Thyroid gland (tissue), 4 donors: ENCODE measurements at regions not wholly inside any gene's neighbourhood (a gene's known extent, or its start where the extent isn't known, plus 50 kb on each side); places are given as distances from the start of the nearest gene placed in this dataset.

Experiments
- DNase-seq, 2 donors: peaks; one replicate each; pipeline ENCODE4 v3.0.0-alpha.2; 2019
- H3K27ac ChIP-seq, 3 donors: fragments of 200-600 bp; sonication (generic); 1 replicate in 2 of 3; 2 replicates in 1 of 3; pipeline ENCODE4 v1.5.1; 2016 to 2019; ENCODE audit warnings: mild to moderate bottlenecking in 1 of 3, moderate library complexity in 1 of 3
- H3K27me3 ChIP-seq: fragments of 200-600 bp; sonication (generic); one replicate; pipeline ENCODE4 v1.5.1; 2019
- H3K36me3 ChIP-seq, 2 donors: fragments of 200-600 bp; sonication (generic); one replicate each; pipeline ENCODE4 v1.5.1; 2016 to 2019
- H3K4me1 ChIP-seq, 2 donors: fragments of 200-600 bp; sonication (generic); one replicate each; pipeline ENCODE4 v1.5.1; 2017 to 2019
- H3K4me3 ChIP-seq, 3 donors: fragments of 200-600 bp; sonication (generic); replicated peaks in 1 of 3; 1 replicate in 2 of 3; 2 replicates in 1 of 3; pipeline ENCODE4 v1.5.1; 2016; ENCODE audit warnings: mild to moderate bottlenecking in 1 of 3
- H3K9me3 ChIP-seq: fragments of 200-600 bp; sonication (generic); one replicate; pipeline ENCODE4 v1.5.1; 2017
- CTCF ChIP-seq, 6 experiments: fragments of 200-600 bp in 3 of 6; fragments of 450-650 bp in 3 of 6; sonication (generic) in 3 of 6; IDR thresholded peaks; one replicate each; pipeline ENCODE4 v1.5.1; 2016 to 2019; ENCODE audit warnings: antibody characterized with exemption in 6 of 6, mild to moderate bottlenecking in 2 of 6, inconsistent platforms in 1 of 6, moderate library complexity in 1 of 6
- POLR2A ChIP-seq, 2 donors: fragments of 450-650 bp; IDR thresholded peaks; one replicate each; pipeline ENCODE4 v1.6.1; 2017; ENCODE audit warnings: antibody characterized with exemption in 2 of 2, mild to moderate bottlenecking in 2 of 2, moderate library complexity in 1 of 2
- WGBS, 2 donors: methylation state at CpG; one replicate each; pipeline ENCODE4 v1.1.5; 2017; 5-methylcytosine and 5-hydroxymethylcytosine counted together
- intact Hi-C: fragments of 100-400 bp; cut with DNase I; formaldehyde crosslinking; loops from one replicate; pipeline ENCODE4 v1.15.1; 2023

GRCh38 chr5:14946815-14947620, 75.4 kb upstream of the ANKH start:
- H3K4me3 ChIP-seq, result no peak overlapping the region
- 39 to 49% methylated on average over 4 of the region's 4 CpGs for WGBS, 2 donors
- DNase-seq, result peak in 1 of 2 donors; percentile 14
- peaks cover 0 to 7% of the 10 kb centered on the region in 2 donors for H3K4me1 ChIP-seq
- H3K27ac ChIP-seq, result no peak overlapping the region
- H3K27me3 ChIP-seq, result no peaks in the 10 kb centered on the region
- TF ChIP-seq CTCF (IDR thresholded peaks at IDR 0.05) (peak in 4 of 6 experiments; percentile 14 to 44 (median 33)), POLR2A (IDR thresholded peaks at IDR 0.05) (no peak)
- no peaks in the 10 kb centered on the region for H3K36me3 ChIP-seq
- intact Hi-C loops, result no loop called here
- no peaks in the 10 kb centered on the region for H3K9me3 ChIP-seq

GRCh38 chr5:14945450-14945849, 73.9 kb upstream of the ANKH start:
- Histone ChIP-seq H3K4me1 (peaks cover 0 to 7% of the 10 kb centered on the region in 2 donors), H3K27me3 (no peaks in the 10 kb centered on the region), H3K4me3 (no peak overlapping the region), H3K9me3 (no peaks in the 10 kb centered on the region), H3K27ac (no peak overlapping the region), H3K36me3 (no peaks in the 10 kb centered on the region)
- no peak for DNase-seq
- WGBS, 2 donors, result 43% methylated on average over 3 of the region's 3 CpGs
- intact Hi-C loops, result no loop called here
- no peak for TF ChIP-seq POLR2A (IDR thresholded peaks at IDR 0.05)
- no peak for TF ChIP-seq CTCF (IDR thresholded peaks at IDR 0.05)

GRCh38 chr5:14944996-14945395, 73.4 kb upstream of the ANKH start:
- intact Hi-C loops, result no loop called here
- no peak for DNase-seq
- Histone ChIP-seq H3K27me3 (no peaks in the 10 kb centered on the region), H3K27ac (no peak overlapping the region), H3K4me1 (peaks cover 0 to 7% of the 10 kb centered on the region in 2 donors), H3K9me3 (no peaks in the 10 kb centered on the region), H3K4me3 (no peak overlapping the region), H3K36me3 (no peaks in the 10 kb centered on the region)
- WGBS, 2 donors, result 64 to 70% methylated on average over 3 of the region's 3 CpGs
- TF ChIP-seq POLR2A (IDR thresholded peaks at IDR 0.05) (no peak), CTCF (IDR thresholded peaks at IDR 0.05) (no peak)

GRCh38 chr5:14944350-14944739, 72.8 kb upstream of the ANKH start:
- WGBS, 2 donors, result 92 to 94% methylated on average over 4 of the region's 4 CpGs
- DNase-seq, result no peak

More at GRCh38 chr5:14944350-14944739, 72.8 kb upstream of the ANKH start:
- no peak overlapping the region for H3K27ac ChIP-seq
- H3K4me3 ChIP-seq, result no peak overlapping the region
- TF ChIP-seq CTCF (IDR thresholded peaks at IDR 0.05), result no peak
- TF ChIP-seq POLR2A (IDR thresholded peaks at IDR 0.05), result no peak
- H3K4me1 ChIP-seq, result peaks cover 0 to 7% of the 10 kb centered on the region in 2 donors
- intact Hi-C loops, result no loop called here
- H3K27me3 ChIP-seq, result no peaks in the 10 kb centered on the region
- H3K9me3 ChIP-seq, result no peaks in the 10 kb centered on the region
- no peaks in the 10 kb centered on the region for H3K36me3 ChIP-seq
